ENCODE measurements at regions not wholly inside any gene's neighbourhood (a gene's known extent, or its start where the extent isn't known, plus 50 kb on each side); places are given as distances from the start of the nearest gene placed in this dataset.

- Histone ChIP-seq H3K4me3 (no peak overlapping the region), H3F3A (replicated peaks; ENCODE audit: low read depth) (no peaks in the 10 kb centered on the region), H2AFZ (no peak overlapping the region; the same call in 1 of the 2 replicates), H3K4me1 (ENCODE audit: insufficient read depth) (no peaks in the 10 kb centered on the region), H3K4me2 (no peak overlapping the region), H3K9me2 (ENCODE audit: insufficient read depth) (0 out of 2 replicates have a peak, but pooled peaks cover 3% of the 10 kb centered on the region), H3K36me3 (ENCODE audit: insufficient read depth) (no peaks in the 10 kb centered on the region), H3K79me2 (replicated peaks; ENCODE audit: insufficient read depth) (no peaks in the 10 kb centered on the region), H3K27ac (ENCODE audit: low read depth) (no peak overlapping the region), H3K27me3 (ENCODE audit: insufficient read depth) (no peaks in the 10 kb centered on the region), H4K20me1 (replicated peaks; ENCODE audit: insufficient read depth) (no peaks in the 10 kb centered on the region)
- Mint-ChIP-seq H3K36me3 (ENCODE audit: low read depth) (no peaks in the 10 kb centered on the region), H3K4me1 (no peaks in the 10 kb centered on the region), H3K4me3 (no peak overlapping the region), H3K27me3 (ENCODE audit: insufficient read depth, low read depth, poor library complexity) (peaks cover 11% of the 10 kb centered on the region), H3K27ac (no peak overlapping the region), H3K9me3 (0 out of 3 replicates have a peak, but pooled peaks cover 3% of the 10 kb centered on the region)
- DNase-seq (ENCODE audit: low spot score): no peak
- ATAC-seq: no peak
- TF ChIP-seq REST (IDR thresholded peaks at IDR 0.05; ENCODE audit: unreplicated experiment) (no peak), ZNF331 (CRISPR knock-in tag; IDR thresholded peaks at IDR 0.05; ENCODE audit: low read depth) (no peak), CTCF (conservative IDR thresholded peaks at IDR 0.05; ENCODE audit: low read depth in 2 of 2) (no peak), ZNF462 (CRISPR knock-in tag; IDR thresholded peaks at IDR 0.05) (no peak), STAT1 (IDR thresholded peaks at IDR 0.05; ENCODE audit: unreplicated experiment) (no peak), CREB1 (CRISPR knock-in tag; IDR thresholded peaks at IDR 0.05; ENCODE audit: low read depth) (no peak), JUNB (IDR thresholded peaks at IDR 0.05; ENCODE audit: unreplicated experiment) (no peak), POLR2AphosphoS5 (IDR thresholded peaks at IDR 0.05; ENCODE audit: low read depth) (no peak), ZNF114 (CRISPR knock-in tag; IDR thresholded peaks at IDR 0.05) (no peak), ETS1 (IDR thresholded peaks at IDR 0.05) (no peak), EZH2 (IDR thresholded peaks at IDR 0.05; ENCODE audit: low read depth, unreplicated experiment) (no peak), EZH2phosphoT487 (IDR thresholded peaks at IDR 0.05; ENCODE audit: unreplicated experiment) (no peak)
Measured at GRCh38 chr18:48467231-48467630, 58.0 kb upstream of the ZBTB7C start.
